Thymus (tissue), 11 donors: ENCODE measurements at regions not wholly inside any gene's neighbourhood (a gene's known extent, or its start where the extent isn't known, plus 50 kb on each side); places are given as distances from the start of the nearest gene placed in this dataset.

Source experiments
- DNase-seq, 9 donors: peaks; one replicate each; pipeline ENCODE4 v3.0.0-alpha.2; 2013; ENCODE audit warnings: low spot score in 9 of 9, low read depth in 6 of 9, missing footprints in 1 of 9
- H3K27ac ChIP-seq, 2 donors: one replicate each; pipeline ENCODE4 v1.5.1; 2013; ENCODE audit warnings: control low read depth in 1 of 2, low read depth in 1 of 2, low read length in 1 of 2, mild to moderate bottlenecking in 1 of 2, moderate library complexity in 1 of 2
- H3K27me3 ChIP-seq, 2 donors: one replicate each; pipeline ENCODE4 v1.5.1; 2013; ENCODE audit warnings: low read length in 1 of 2; ENCODE audit not compliant: control insufficient read depth in 2 of 2, insufficient read depth in 1 of 2
- H3K36me3 ChIP-seq, 2 donors: one replicate each; pipeline ENCODE4 v1.5.1; 2013; ENCODE audit warnings: low read length in 1 of 2, mild to moderate bottlenecking in 1 of 2, moderate library complexity in 1 of 2; ENCODE audit not compliant: control insufficient read depth in 2 of 2, insufficient read depth in 2 of 2
- H3K4me1 ChIP-seq, 2 donors: one replicate each; pipeline ENCODE4 v1.5.1; 2013; ENCODE audit warnings: low read length in 2 of 2; ENCODE audit not compliant: control insufficient read depth in 2 of 2, insufficient read depth in 2 of 2
- H3K4me3 ChIP-seq, 2 donors: one replicate each; pipeline ENCODE4 v1.5.1; 2013; ENCODE audit warnings: low read length in 2 of 2, control low read depth in 1 of 2, mild to moderate bottlenecking in 1 of 2
- H3K9me3 ChIP-seq, 2 donors: one replicate each; pipeline ENCODE4 v1.5.1; 2013; ENCODE audit warnings: low read length in 1 of 2, mild to moderate bottlenecking in 1 of 2; ENCODE audit not compliant: control insufficient read depth in 2 of 2, insufficient read depth in 1 of 2
- WGBS: extraction: QIAGEN DNeasy Blood & Tissue Kit; methylation state at CpG from one replicate; pipeline ENCODE4 v1.1.7; 2013; 5-methylcytosine and 5-hydroxymethylcytosine counted together
- donor health status: healthy.

DNA sequence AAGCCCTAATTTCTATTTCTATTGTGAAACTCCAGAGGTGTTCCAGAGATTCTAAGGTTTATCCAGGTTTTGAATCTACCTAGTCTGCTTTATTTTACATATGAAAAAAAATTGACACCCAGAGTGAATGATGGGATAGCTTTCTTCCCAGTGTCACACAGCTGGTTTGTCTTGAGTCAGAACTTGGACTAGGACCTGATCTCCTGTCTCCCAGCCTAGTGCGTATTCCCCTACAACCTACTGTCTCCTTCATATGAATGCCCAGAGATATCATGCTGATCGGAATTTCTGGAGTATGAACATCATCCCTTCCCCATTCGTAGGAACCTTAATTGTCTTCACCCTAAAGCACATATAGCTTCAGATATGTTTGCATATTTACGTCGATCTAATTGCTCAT lies 524.2 kb downstream of the SPATA31D1 start:
- no peak for DNase-seq
- Histone ChIP-seq H3K36me3 (no peaks in the 10 kb centered on the region), H3K4me3 (no peak overlapping the region), H3K27me3 (no peaks in the 10 kb centered on the region), H3K27ac (no peak overlapping the region), H3K4me1 (no peaks in the 10 kb centered on the region), H3K9me3 (no peaks in the 10 kb centered on the region)
- WGBS = 96% methylated on average over 5 of the region's 5 CpGs

DNA sequence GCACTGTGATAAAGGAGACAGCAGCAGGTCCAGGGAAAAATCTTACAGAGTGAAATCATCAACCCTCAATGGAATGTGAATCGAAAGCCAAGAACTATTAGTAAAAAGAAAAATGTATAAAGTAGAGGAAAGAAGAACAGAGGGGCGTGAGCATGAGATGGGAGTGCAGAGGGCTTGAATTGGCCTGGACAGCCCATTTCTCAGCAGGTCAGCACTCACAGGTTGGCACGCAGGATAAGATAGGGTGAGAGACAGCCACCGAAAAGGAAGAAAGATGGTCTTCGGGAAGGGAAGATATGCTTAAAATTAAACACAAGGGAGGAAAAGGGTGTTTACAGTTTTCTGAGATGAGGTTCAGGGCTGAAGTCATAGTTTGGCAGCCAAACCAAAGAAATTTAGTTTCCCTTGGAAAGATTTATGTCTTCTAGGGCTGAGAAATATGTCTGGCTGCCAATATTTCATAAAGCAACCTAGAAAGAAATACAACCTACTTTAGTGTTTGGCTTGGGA lies 524.7 kb downstream of the SPATA31D1 start:
- 68% methylated on average over 5 of the region's 5 CpGs for whole genome bisulfite sequencing
- Histone ChIP-seq H3K4me1 (no peaks in the 10 kb centered on the region), H3K9me3 (no peaks in the 10 kb centered on the region), H3K27ac (no peak overlapping the region), H3K27me3 (no peaks in the 10 kb centered on the region), H3K36me3 (no peaks in the 10 kb centered on the region), H3K4me3 (no peak overlapping the region)
- DNase-seq = no peak

DNA sequence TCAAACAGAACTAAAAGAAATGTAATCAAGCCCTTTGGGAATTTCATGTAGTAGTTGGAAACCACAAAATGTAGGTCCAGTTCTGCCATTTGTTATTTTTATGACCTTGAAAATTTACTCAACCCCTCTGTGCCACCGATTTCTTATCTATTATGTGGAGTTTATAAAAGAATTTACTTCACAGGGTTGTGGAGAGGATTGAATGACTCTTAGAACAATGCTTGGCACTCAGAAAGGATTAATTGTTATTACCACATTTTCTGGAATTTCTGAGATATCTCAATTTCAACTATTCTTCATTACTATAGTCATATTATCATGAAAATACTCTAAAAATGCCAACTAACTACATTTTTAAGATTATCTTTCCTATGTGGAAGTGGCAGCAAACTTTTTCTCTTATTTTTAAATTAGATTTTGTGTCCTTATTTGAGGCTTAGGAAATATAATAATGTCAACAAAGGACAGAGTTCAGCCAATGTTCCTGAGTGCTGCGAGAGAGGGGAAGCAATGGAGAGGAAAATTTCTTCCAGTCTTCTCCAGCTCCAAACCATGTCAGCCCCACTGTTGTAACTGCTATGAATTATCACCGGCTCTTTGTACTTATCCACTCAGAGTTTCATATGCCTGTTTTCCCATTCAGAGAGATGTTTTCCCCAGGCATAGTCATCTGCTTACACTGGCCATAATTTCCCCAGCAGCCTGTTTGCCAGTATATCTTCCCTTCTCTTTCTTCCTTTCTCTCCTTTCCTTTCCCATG lies 525.6 kb downstream of the SPATA31D1 start:
- H3K27ac ChIP-seq = no peak overlapping the region
- 91% methylated on average over 3 of the region's 3 CpGs for WGBS

DNA sequence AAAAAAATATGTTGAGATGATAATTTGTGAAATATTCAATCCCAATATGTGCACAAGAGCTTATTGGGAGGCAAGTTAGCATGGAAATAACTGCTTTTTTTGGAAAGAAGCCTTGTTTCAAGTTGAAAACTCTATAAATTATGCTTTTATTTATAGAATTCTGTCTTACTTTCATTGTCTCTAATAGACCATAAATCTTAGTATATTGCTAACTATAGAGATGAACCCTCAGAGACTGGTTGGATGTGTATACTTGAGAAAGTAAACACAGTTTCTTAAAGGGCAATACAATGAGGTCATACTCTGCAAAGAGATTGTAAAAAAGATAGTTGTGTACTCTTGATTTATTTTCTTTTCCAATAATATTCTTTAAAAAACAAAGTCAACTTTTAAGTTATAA lies 530.3 kb downstream of the SPATA31D1 start:
- no peaks in the 10 kb centered on the region for H3K4me1 ChIP-seq
- no peak for DNase-seq
- no peak overlapping the region for H3K4me3 ChIP-seq
- no peaks in the 10 kb centered on the region for H3K36me3 ChIP-seq
- no peaks in the 10 kb centered on the region for H3K9me3 ChIP-seq
- no peaks in the 10 kb centered on the region for H3K27me3 ChIP-seq
- no peak overlapping the region for H3K27ac ChIP-seq

More for the DNA sequence above, 525.6 kb downstream of the SPATA31D1 start:
- Histone ChIP-seq H3K27me3 (no peaks in the 10 kb centered on the region), H3K36me3 (no peaks in the 10 kb centered on the region), H3K4me3 (no peak overlapping the region), H3K4me1 (no peaks in the 10 kb centered on the region), H3K9me3 (no peaks in the 10 kb centered on the region)
- DNase-seq = no peak

DNA sequence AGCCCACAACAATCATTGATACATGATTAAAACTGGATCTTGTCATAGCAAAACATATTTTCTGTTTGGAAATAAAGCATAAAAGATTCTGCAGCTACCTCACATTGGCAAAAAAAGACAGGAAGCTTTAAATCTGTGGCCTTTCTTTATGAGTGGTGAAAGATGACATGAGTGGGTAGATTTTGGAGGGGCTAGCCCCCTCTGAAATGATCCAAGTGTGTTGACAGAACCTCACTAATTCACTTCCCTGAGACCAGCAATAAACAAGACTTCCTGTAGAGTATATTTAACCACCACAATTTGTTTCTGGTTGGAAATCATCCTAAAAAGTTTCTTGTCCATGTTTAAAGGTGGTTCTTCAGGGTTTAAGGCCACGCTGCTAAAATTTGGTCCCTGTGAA lies 530.8 kb downstream of the SPATA31D1 start:
- H3K4me3 ChIP-seq = no peak overlapping the region
- DNase-seq = no peak
- no peaks in the 10 kb centered on the region for H3K36me3 ChIP-seq
- no peaks in the 10 kb centered on the region for H3K27me3 ChIP-seq
- no peaks in the 10 kb centered on the region for H3K9me3 ChIP-seq
- 96% methylated on average over 1 of the region's 1 CpG for WGBS
- no peak overlapping the region for H3K27ac ChIP-seq
- H3K4me1 ChIP-seq = no peaks in the 10 kb centered on the region

DNA sequence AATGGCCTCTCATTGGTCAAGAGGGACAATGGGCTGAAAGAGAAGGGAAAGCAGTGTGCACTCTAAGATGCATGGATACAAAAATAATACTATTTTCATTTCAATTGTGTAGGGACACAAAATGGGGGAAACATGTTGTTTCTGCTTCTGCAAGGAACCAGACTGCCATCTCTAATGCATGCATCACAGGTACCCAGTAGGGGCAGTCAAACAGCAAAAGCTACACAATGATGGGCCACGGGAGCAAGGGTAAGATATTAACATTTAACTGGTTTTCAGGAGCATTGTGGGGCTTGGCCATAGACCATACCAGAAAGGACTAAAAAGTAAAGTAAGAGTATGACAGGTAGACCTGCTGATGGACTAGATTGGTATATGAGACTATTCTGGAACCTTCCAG lies 535.8 kb downstream of the SPATA31D1 start:
- Histone ChIP-seq H3K4me3 (no peak overlapping the region), H3K9me3 (no peaks in the 10 kb centered on the region), H3K27me3 (no peaks in the 10 kb centered on the region), H3K36me3 (no peaks in the 10 kb centered on the region), H3K4me1 (no peaks in the 10 kb centered on the region), H3K27ac (no peak overlapping the region)
- 96% methylated on average over 1 of the region's 1 CpG for WGBS
- no peak for DNase-seq

DNA sequence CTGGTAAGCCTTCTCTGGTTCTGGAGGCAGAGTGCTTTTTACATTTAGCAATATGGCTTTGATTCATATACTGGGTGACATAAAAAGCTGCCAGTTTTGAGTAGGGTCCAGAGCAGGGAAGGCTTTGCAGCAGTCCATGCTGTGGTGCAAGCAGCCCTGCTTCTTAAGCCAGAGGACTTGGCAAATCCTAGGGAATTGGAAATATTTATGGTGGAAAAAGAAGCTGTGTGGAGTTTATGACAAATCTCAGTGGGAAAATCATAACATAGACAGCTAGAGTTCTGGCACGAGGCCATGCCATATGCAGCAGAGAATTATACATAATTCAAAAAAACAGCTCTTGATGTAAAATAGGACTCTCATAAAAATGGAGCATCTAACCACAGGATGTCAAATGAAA lies 536.4 kb downstream of the RASEF start:
- H3K9me3 ChIP-seq = no peaks in the 10 kb centered on the region
- no peaks in the 10 kb centered on the region for H3K27me3 ChIP-seq
- H3K4me3 ChIP-seq = no peak overlapping the region
- H3K36me3 ChIP-seq = no peaks in the 10 kb centered on the region
- no peak for DNase-seq
- no peak overlapping the region for H3K27ac ChIP-seq
- no peaks in the 10 kb centered on the region for H3K4me1 ChIP-seq
- 88% methylated on average over 1 of the region's 1 CpG for WGBS

DNA sequence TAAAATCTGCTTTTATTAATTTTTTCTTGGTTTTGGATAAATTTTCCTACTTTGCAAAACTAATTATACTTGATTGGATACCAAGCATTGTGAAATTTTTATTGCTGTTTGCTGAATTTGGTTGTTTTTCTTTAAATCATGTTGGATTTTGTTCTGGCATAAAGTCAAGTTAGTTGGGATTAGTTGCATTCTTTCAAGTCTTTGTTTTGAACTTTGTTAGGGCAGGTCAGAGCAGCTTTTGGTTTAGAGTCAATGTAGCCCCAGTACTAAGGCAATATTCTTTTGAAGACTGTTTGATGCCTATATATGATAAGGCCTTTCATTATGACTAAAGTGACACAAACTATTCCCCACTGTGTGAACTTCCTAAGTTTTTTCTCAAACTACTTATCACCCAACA lies 531.1 kb downstream of the RASEF start:
- DNase-seq = no peak
- no peaks in the 10 kb centered on the region for H3K27me3 ChIP-seq
- H3K4me1 ChIP-seq = no peaks in the 10 kb centered on the region
- H3K9me3 ChIP-seq = no peaks in the 10 kb centered on the region
- H3K4me3 ChIP-seq = no peak overlapping the region
- no peaks in the 10 kb centered on the region for H3K36me3 ChIP-seq
- H3K27ac ChIP-seq = no peak overlapping the region

DNA sequence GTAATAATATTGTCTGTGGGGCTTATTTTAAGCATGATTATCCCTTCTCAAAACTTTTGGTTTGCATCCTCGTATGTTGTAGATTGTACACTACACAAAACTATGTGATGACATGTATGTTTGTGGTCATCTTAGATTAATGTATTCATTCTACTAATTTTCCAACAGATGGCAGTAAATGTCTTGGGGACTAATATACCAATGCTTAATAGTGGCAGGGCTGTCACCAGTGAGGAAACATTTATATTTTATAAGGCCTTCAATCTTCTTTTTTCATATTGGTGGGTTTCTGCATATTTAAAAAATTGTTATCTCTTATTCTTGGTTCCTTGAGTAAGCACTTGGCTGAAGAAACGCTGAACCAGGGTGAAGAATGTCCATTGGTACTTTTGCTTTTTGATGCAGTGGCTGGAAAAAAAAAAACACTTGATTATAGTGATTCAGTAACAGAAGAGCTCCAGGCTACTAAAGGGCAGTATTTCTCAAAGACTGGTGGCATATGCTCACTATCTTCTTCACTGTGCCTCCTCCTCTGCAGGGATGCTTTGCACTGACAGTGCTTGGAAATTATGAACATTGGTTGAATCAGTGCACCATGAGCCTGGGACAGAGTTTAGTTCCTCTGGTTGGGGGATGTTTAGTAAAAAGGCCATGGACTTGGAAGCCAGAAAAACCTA lies 530.3 kb downstream of the RASEF start:
- no peaks in the 10 kb centered on the region for H3K4me1 ChIP-seq
- H3K4me3 ChIP-seq = no peak overlapping the region
- DNase-seq = no peak
- H3K9me3 ChIP-seq = no peaks in the 10 kb centered on the region
- H3K27me3 ChIP-seq = no peaks in the 10 kb centered on the region
- no peaks in the 10 kb centered on the region for H3K36me3 ChIP-seq
- WGBS = 51% methylated on average over 2 of the region's 2 CpGs
- H3K27ac ChIP-seq = no peak overlapping the region
